ENCODE measurements at regions not wholly inside any gene's neighbourhood (a gene's known extent, or its start where the extent isn't known, plus 50 kb on each side); places are given as distances from the start of the nearest gene placed in this dataset.

DNA sequence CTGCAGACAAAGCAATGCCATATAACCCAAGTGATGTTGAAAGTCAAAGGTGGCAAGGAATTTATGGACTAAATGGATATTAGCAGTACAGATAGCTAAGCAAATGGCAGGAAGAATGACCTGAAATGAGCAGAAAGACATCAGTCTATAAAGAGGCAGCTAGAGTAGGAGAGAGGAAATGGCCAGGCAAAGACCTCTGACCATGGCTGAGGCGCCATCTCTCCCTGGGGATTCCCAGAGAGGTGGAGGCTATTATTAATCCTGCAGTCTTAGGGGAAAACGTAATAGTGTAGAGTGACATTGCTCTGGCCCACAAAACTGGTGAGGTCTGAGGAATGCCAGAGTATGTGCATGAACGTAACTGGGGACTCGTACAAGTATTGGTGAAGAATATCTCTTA lies 563.6 kb upstream of the PRMT6 start:
- H3K27ac ChIP-seq (ENCODE audit: low read depth, low read length, poor library complexity, severe bottlenecking): no peak overlapping the region
- no peaks in the 10 kb centered on the region for H3K9me3 ChIP-seq (ENCODE audit: low read depth, low read length, poor library complexity, severe bottlenecking)
- TF ChIP-seq CTCF (conservative IDR thresholded peaks at IDR 0.05; ENCODE audit: low read depth, low read length) (no peak), EZH2 (IDR thresholded peaks at IDR 0.05; ENCODE audit: borderline replicate concordance, low read depth, low read length, poor library complexity, severe bottlenecking) (no peak)
- H3K27me3 ChIP-seq (replicated peaks; ENCODE audit: insufficient read depth, low read depth, low read length, poor library complexity): no peaks in the 10 kb centered on the region
- DNase-seq (ENCODE audit: low spot score): no peak
- CTCF ChIA-PET: no interaction called here
- no TSS peak for BruUV-seq (replicated peaks)
- no peak overlapping the region for H3K4me3 ChIP-seq (ENCODE audit: low read depth, low read length, poor library complexity, severe bottlenecking)
- intact Hi-C loops (cut with micrococcal nuclease; ENCODE audit: unreplicated experiment): no loop called here
- peaks cover 6% of the 10 kb centered on the region for H3K4me1 ChIP-seq (ENCODE audit: insufficient read depth, low read length, poor library complexity, severe bottlenecking)
- no peaks in the 10 kb centered on the region for H3K36me3 ChIP-seq (ENCODE audit: insufficient read depth, low read length, poor library complexity, severe bottlenecking)
- POLR2A ChIA-PET (ENCODE audit: low non-redundant PET): no interaction called here

GRCh38 chr1:106494646-106495045 lies 561.8 kb upstream of the PRMT6 start:
- Histone ChIP-seq H3K27me3 (replicated peaks; ENCODE audit: insufficient read depth, low read depth, low read length, poor library complexity) (no peaks in the 10 kb centered on the region), H3K9me3 (ENCODE audit: low read depth, low read length, poor library complexity, severe bottlenecking) (no peaks in the 10 kb centered on the region), H3K36me3 (ENCODE audit: insufficient read depth, low read length, poor library complexity, severe bottlenecking) (no peaks in the 10 kb centered on the region), H3K27ac (ENCODE audit: low read depth, low read length, poor library complexity, severe bottlenecking) (no peak overlapping the region), H3K4me1 (ENCODE audit: insufficient read depth, low read length, poor library complexity, severe bottlenecking) (peaks cover 6% of the 10 kb centered on the region), H3K4me3 (ENCODE audit: low read depth, low read length, poor library complexity, severe bottlenecking) (no peak overlapping the region)
- ChIA-PET CTCF (no interaction called here), POLR2A (ENCODE audit: low non-redundant PET) (no interaction called here)
- intact Hi-C loops (cut with micrococcal nuclease; ENCODE audit: unreplicated experiment): no loop called here
- TF ChIP-seq EZH2 (IDR thresholded peaks at IDR 0.05; ENCODE audit: borderline replicate concordance, low read depth, low read length, poor library complexity, severe bottlenecking) (no peak), CTCF (conservative IDR thresholded peaks at IDR 0.05; ENCODE audit: low read depth, low read length) (no peak)
- DNase-seq (ENCODE audit: low spot score): no peak
- BruUV-seq (replicated peaks): no TSS peak

- ChIA-PET CTCF (no interaction called here), POLR2A (ENCODE audit: low non-redundant PET) (no interaction called here)
- intact Hi-C loops (cut with micrococcal nuclease; ENCODE audit: unreplicated experiment): no loop called here
- H3K9me3 ChIP-seq (ENCODE audit: low read depth, low read length, poor library complexity, severe bottlenecking): no peaks in the 10 kb centered on the region
- H3K27ac ChIP-seq (ENCODE audit: low read depth, low read length, poor library complexity, severe bottlenecking): no peak overlapping the region
- H3K36me3 ChIP-seq (ENCODE audit: insufficient read depth, low read length, poor library complexity, severe bottlenecking): no peaks in the 10 kb centered on the region
- TF ChIP-seq CTCF (conservative IDR thresholded peaks at IDR 0.05; ENCODE audit: low read depth, low read length) (no peak), EZH2 (IDR thresholded peaks at IDR 0.05; ENCODE audit: borderline replicate concordance, low read depth, low read length, poor library complexity, severe bottlenecking) (no peak)
- H3K27me3 ChIP-seq (replicated peaks; ENCODE audit: insufficient read depth, low read depth, low read length, poor library complexity): no peaks in the 10 kb centered on the region
- no TSS peak for BruUV-seq (replicated peaks)
- no peak for DNase-seq (ENCODE audit: low spot score)
- H3K4me3 ChIP-seq (ENCODE audit: low read depth, low read length, poor library complexity, severe bottlenecking): no peak overlapping the region
- H3K4me1 ChIP-seq (ENCODE audit: insufficient read depth, low read length, poor library complexity, severe bottlenecking): peaks cover 6% of the 10 kb centered on the region
These were observed 558.2 kb upstream of the PRMT6 start for GRCh38 chr1:106498238-106498637.

Data from A673 (cell line).